ENCODE measurements at regions not wholly inside any gene's neighbourhood (a gene's known extent, or its start where the extent isn't known, plus 50 kb on each side); places are given as distances from the start of the nearest gene placed in this dataset.

GRCh38 chr5:160175438-160176218, 53.7 kb upstream of the FABP6 start:
- intact Hi-C loops (cut with DNase I), result no loop called here
- peak; percentile 82 for DNase-seq (ENCODE audit: low spot score)

GRCh38 chr5:160174780-160175437, 54.4 kb upstream of the FABP6 start:
- intact Hi-C loops (cut with DNase I), result no loop called here
- no peak for DNase-seq (ENCODE audit: low spot score)

GRCh38 chr5:160174290-160174689, 55.0 kb upstream of the FABP6 start:
- intact Hi-C loops (cut with DNase I), result no loop called here
- no peak for DNase-seq (ENCODE audit: low spot score)

GRCh38 chr5:160171666-160172065, 52.4 kb upstream of the PWWP2A start:
- no peak for DNase-seq (ENCODE audit: low spot score)
- intact Hi-C loops (cut with DNase I), result no loop called here

GRCh38 chr5:160169326-160169725, 50.1 kb upstream of the PWWP2A start:
- intact Hi-C loops (cut with DNase I), result loop anchor here (5.0 kb wide), 2 partner anchors 37 to 52 kb away; partner anchors contain the start of gene PWWP2A
- DNase-seq (ENCODE audit: low spot score), result no peak
